GM12878 (cell line): ENCODE measurements at regions not wholly inside any gene's neighbourhood (a gene's known extent, or its start where the extent isn't known, plus 50 kb on each side); places are given as distances from the start of the nearest gene placed in this dataset.

Source experiments
- ATAC-seq: fragments of 200-7000 bp; cut with Tn5 transposase; 3 replicates; pipeline ENCODE4 v1.9.1; 2020; ENCODE audit warnings: mild to moderate bottlenecking, moderate library complexity
- BruUV-seq: library from RNA; stranded (reverse); fragments of 400-500 nt; replicated peaks from 2 replicates; lab custom pipeline; 2021; lab: Mats Ljungman, UMichigan
- CTCF ChIA-PET: fragments of 300-600 bp; sonication (Branson Sonifier 250); formaldehyde crosslinking; extraction: SDS; loops from one replicate; lab custom pipeline; 2021; ENCODE audit warnings: inconsistent platforms; lab: Yijun Ruan, JAX
- POLR2A ChIA-PET: fragments of 350-600 bp; formaldehyde crosslinking; extraction: SDS; loops from one replicate; lab custom pipeline; 2021; ENCODE audit warnings: inconsistent platforms; lab: Charles Lee
- RAD21 ChIA-PET: fragments of 300-600 bp; sonication (Branson Sonifier 250); formaldehyde crosslinking; loops from one replicate; lab custom pipeline; 2023; ENCODE audit warnings: antibody characterized with exemption; ENCODE audit not compliant: unreplicated experiment; lab: Charles Lee
- SMC1A ChIA-PET: fragments of 300-600 bp; sonication (Branson Sonifier 250); formaldehyde crosslinking; loops from one replicate; lab custom pipeline; 2023; ENCODE audit not compliant: unreplicated experiment, uncharacterized antibody; lab: Charles Lee
- DNase-seq: peaks from one replicate; pipeline ENCODE4 v3.0.0-alpha.2; 2011; ENCODE audit warnings: low read depth, low spot score
- FAIRE-seq: peaks from 3 replicates; lab custom pipeline; 2011; peaks lifted over from hg19 to GRCh38; lab: Jason Lieb, UNC
- H2AFZ ChIP-seq: 2 replicates; pipeline ENCODE4 v1.6.0; 2011; ENCODE audit warnings: low read depth, low read length, control low read depth; ENCODE audit not compliant: control insufficient read depth
- H3K27ac ChIP-seq: 2 replicates; pipeline ENCODE4 v1.5.1; 2011; ENCODE audit warnings: control low read depth; ENCODE audit not compliant: control insufficient read depth, insufficient read depth
- H3K27me3 ChIP-seq, 2 experiments: replicated peaks in 1 of 2; 2 replicates each; pipeline versions ENCODE4 v1.6.0 to v1.6.1; 2011; ENCODE audit warnings: low read length in 1 of 2; ENCODE audit not compliant: control insufficient read depth in 2 of 2, insufficient read depth in 2 of 2
- H3K36me3 ChIP-seq, 2 experiments: 2 replicates each; pipeline ENCODE4 v1.5.1; 2011; ENCODE audit warnings: low read length in 1 of 2; ENCODE audit not compliant: control insufficient read depth in 2 of 2, insufficient read depth in 2 of 2
- H3K4me1 ChIP-seq: 2 replicates; pipeline ENCODE4 v1.6.1; 2011; ENCODE audit warnings: mild to moderate bottlenecking, low read length, moderate library complexity, mixed read lengths; ENCODE audit not compliant: control insufficient read depth, insufficient read depth
- H3K4me2 ChIP-seq: 2 replicates; pipeline ENCODE4 v1.6.0; 2011; ENCODE audit warnings: control low read depth; ENCODE audit not compliant: control insufficient read depth, insufficient read depth
- H3K4me3 ChIP-seq: fragments of 200-600 bp; sonication (generic); 2 replicates; pipeline ENCODE4 v1.5.1; 2016
- H3K79me2 ChIP-seq: 2 replicates; pipeline ENCODE4 v1.6.0; 2011; ENCODE audit warnings: low read length; ENCODE audit not compliant: control insufficient read depth, insufficient read depth
- H3K9ac ChIP-seq: 2 replicates; pipeline ENCODE4 v1.8.0; 2011; ENCODE audit warnings: low read length, control low read depth, mixed read lengths; ENCODE audit not compliant: control insufficient read depth, insufficient read depth
- H3K9me3 ChIP-seq: replicated peaks from 3 replicates; pipeline ENCODE4 v1.5.1; 2011; ENCODE audit warnings: mild to moderate bottlenecking, low read length; ENCODE audit not compliant: control insufficient read depth, insufficient read depth
- H4K20me1 ChIP-seq: 2 replicates; pipeline ENCODE4 v1.6.0; 2011; ENCODE audit not compliant: control insufficient read depth, insufficient read depth
- BCL11A ChIP-seq: IDR thresholded peaks from 2 replicates; pipeline ENCODE4 v1.6.1; 2011; ENCODE audit warnings: low read depth, low read length
- EGR1 ChIP-seq, 2 experiments: IDR thresholded peaks; 1 replicate in 1 of 2; 2 replicates in 1 of 2; pipeline ENCODE4 v1.6.1; 2011 to 2012; ENCODE audit warnings: low read depth in 2 of 2, low read length in 2 of 2, borderline replicate concordance in 1 of 2, mild to moderate bottlenecking in 1 of 2, moderate library complexity in 1 of 2
- FOS ChIP-seq: IDR thresholded peaks from 3 replicates; pipeline ENCODE4 v1.6.1; 2011; ENCODE audit warnings: borderline replicate concordance; ENCODE audit not compliant: insufficient read length; ENCODE audit errors: extremely low read depth
- HDAC2 ChIP-seq: fragments of 200-600 bp; sonication (generic); IDR thresholded peaks from 2 replicates; pipeline ENCODE4 v1.6.1; 2017
- KLF5 ChIP-seq: fragments of 450-650 bp; IDR thresholded peaks from 2 replicates; pipeline ENCODE4 v1.6.1; 2014; ENCODE audit warnings: mild to moderate bottlenecking; ENCODE audit not compliant: partially characterized antibody
- MEF2B ChIP-seq: fragments of 450-650 bp; IDR thresholded peaks from 2 replicates; pipeline ENCODE4 v1.6.1; 2018; ENCODE audit warnings: mild to moderate bottlenecking, moderate library complexity; ENCODE audit not compliant: partially characterized antibody, poor library complexity, severe bottlenecking
- MYC ChIP-seq: IDR thresholded peaks from 2 replicates; pipeline ENCODE4 v1.6.1; 2011; ENCODE audit warnings: mild to moderate bottlenecking, low read length, moderate library complexity, inconsistent platforms; ENCODE audit not compliant: insufficient read depth, insufficient replicate concordance, insufficient read length, severe bottlenecking
- PAX5 ChIP-seq: IDR thresholded peaks from 2 replicates; pipeline ENCODE4 v1.6.1; 2011; ENCODE audit warnings: low read depth, low read length, borderline replicate concordance
- PML ChIP-seq: IDR thresholded peaks from 2 replicates; pipeline ENCODE4 v1.6.1; 2012; ENCODE audit warnings: low read length, inconsistent platforms
- POLR2A ChIP-seq: IDR thresholded peaks from 2 replicates; pipeline ENCODE4 v1.6.1; 2011; ENCODE audit warnings: low read depth, mild to moderate bottlenecking, low read length
- POLR2AphosphoS5 ChIP-seq: IDR thresholded peaks from 2 replicates; pipeline ENCODE4 v1.6.1; 2011; ENCODE audit warnings: mild to moderate bottlenecking, low read length, inconsistent platforms
- RAD51 ChIP-seq: fragments of 450-650 bp; IDR thresholded peaks from 2 replicates; pipeline ENCODE4 v1.6.1; 2016; ENCODE audit warnings: moderate library complexity, mild to moderate bottlenecking, inconsistent platforms
- RCOR1 ChIP-seq: conservative IDR thresholded peaks from 2 replicates; pipeline ENCODE4 v1.6.1; 2012; ENCODE audit warnings: low read depth, low read length, improper control_type of control experiment
- RELA ChIP-seq: fragments of 450-650 bp; IDR thresholded peaks from 2 replicates; pipeline ENCODE4 v1.8.0; 2014; ENCODE audit warnings: borderline replicate concordance; ENCODE audit not compliant: partially characterized antibody
- YBX1 ChIP-seq: fragments of 450-650 bp; IDR thresholded peaks from 2 replicates; pipeline ENCODE4 v1.6.1; 2016; ENCODE audit warnings: antibody characterized with exemption
- ZBED1 ChIP-seq: IDR thresholded peaks from 2 replicates; pipeline ENCODE4 v1.6.1; 2016; ENCODE audit warnings: borderline replicate concordance
- WGBS: methylation state at CpG from one replicate; pipeline ENCODE4 v1.1.6; 2016; ENCODE audit warnings: low lambda C conversion rate; ENCODE audit not compliant: insufficient replicate concordance, insufficient coverage; ENCODE audit errors: missing lambda C conversion rate; 5-methylcytosine and 5-hydroxymethylcytosine counted together
- in situ Hi-C: fragments of 300-500 bp; cut with MboI; formaldehyde crosslinking; loops from 9 replicates; pipeline ENCODE4 v1.14.3; 2018; ENCODE audit warnings: mixed read lengths
- intact Hi-C: fragments of 100-400 bp; cut with micrococcal nuclease; formaldehyde crosslinking; loops from one replicate; pipeline ENCODE4 v1.14.2; 2022; ENCODE audit not compliant: unreplicated experiment
- TF ChIP-seq, protein P1 (sequence below): fragments of 450-650 bp; IDR thresholded peaks from 2 replicates; pipeline ENCODE4 v1.6.1; 2016; ENCODE audit warnings: mild to moderate bottlenecking
- TF ChIP-seq, protein P2 (sequence below): fragments of 150-350 bp; IDR thresholded peaks from 2 replicates; pipeline ENCODE4 v1.6.1; 2016; ENCODE audit warnings: low read depth, low read length
- TF ChIP-seq, protein P3 (sequence below): IDR thresholded peaks from 2 replicates; pipeline ENCODE4 v1.6.1; 2011; ENCODE audit warnings: mild to moderate bottlenecking, low read depth, low read length, moderate library complexity; ENCODE audit not compliant: insufficient replicate concordance

DNA sequence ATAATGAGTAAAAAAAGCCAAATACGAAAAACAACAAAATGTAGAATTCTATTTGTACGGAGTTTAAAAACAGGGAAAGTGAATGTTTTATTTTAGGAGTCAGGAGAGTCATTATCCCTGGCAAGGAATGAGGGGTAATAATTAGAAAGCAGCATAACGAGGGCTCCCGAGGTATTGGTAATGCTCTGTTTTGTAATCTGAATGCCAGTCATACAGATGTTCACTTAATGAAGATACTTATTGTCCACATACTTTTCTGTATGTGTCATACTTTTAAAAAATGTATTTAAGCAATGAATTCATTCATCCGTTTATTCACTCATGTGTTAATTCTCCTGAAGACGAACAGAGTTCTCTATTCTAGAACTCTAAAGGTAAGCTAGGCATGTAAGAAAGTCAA, 87.8 kb upstream of the BMP2K start:
- DNase-seq (no peak), ATAC-seq (no peak), FAIRE-seq (no peak)
- Histone ChIP-seq H3K27me3 (no peaks in the 10 kb centered on the region), H3K79me2 (no peaks in the 10 kb centered on the region), H3K9me3 (no peaks in the 10 kb centered on the region), H3K4me3 (no peak overlapping the region), H3K9ac (no peak overlapping the region), H4K20me1 (no peaks in the 10 kb centered on the region), H2AFZ (no peak overlapping the region), H3K4me2 (no peak overlapping the region), H3K27ac (no peak overlapping the region), H3K36me3 (no peaks in the 10 kb centered on the region), H3K4me1 (0 out of 2 replicates have a peak, but pooled peaks cover 5% of the 10 kb centered on the region)
- no TSS peak for BruUV-seq
- 77% methylated on average over 6 of the region's 6 CpGs for WGBS
- TF ChIP-seq RCOR1 (no peak), MEF2B (no peak), YBX1 (no peak), FOS (no peak), BCL11A (no peak), RAD51 (no peak), KLF5 (no peak), RELA (no peak), HDAC2 (no peak), POLR2A (no peak), ZBED1 (no peak), EGR1 (IDR thresholded peaks at IDR 0.05; ENCODE audit: borderline replicate concordance in 1 of 2, low read depth in 2 of 2, low read length in 2 of 2) (no peak), PAX5 (no peak), MYC (no peak), POLR2AphosphoS5 (no peak), PML (no peak)
- TF ChIP-seq, protein P1, sequence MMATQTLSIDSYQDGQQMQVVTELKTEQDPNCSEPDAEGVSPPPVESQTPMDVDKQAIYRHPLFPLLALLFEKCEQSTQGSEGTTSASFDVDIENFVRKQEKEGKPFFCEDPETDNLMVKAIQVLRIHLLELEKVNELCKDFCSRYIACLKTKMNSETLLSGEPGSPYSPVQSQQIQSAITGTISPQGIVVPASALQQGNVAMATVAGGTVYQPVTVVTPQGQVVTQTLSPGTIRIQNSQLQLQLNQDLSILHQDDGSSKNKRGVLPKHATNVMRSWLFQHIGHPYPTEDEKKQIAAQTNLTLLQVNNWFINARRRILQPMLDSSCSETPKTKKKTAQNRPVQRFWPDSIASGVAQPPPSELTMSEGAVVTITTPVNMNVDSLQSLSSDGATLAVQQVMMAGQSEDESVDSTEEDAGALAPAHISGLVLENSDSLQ, result no peak
- TF ChIP-seq, protein P2, sequence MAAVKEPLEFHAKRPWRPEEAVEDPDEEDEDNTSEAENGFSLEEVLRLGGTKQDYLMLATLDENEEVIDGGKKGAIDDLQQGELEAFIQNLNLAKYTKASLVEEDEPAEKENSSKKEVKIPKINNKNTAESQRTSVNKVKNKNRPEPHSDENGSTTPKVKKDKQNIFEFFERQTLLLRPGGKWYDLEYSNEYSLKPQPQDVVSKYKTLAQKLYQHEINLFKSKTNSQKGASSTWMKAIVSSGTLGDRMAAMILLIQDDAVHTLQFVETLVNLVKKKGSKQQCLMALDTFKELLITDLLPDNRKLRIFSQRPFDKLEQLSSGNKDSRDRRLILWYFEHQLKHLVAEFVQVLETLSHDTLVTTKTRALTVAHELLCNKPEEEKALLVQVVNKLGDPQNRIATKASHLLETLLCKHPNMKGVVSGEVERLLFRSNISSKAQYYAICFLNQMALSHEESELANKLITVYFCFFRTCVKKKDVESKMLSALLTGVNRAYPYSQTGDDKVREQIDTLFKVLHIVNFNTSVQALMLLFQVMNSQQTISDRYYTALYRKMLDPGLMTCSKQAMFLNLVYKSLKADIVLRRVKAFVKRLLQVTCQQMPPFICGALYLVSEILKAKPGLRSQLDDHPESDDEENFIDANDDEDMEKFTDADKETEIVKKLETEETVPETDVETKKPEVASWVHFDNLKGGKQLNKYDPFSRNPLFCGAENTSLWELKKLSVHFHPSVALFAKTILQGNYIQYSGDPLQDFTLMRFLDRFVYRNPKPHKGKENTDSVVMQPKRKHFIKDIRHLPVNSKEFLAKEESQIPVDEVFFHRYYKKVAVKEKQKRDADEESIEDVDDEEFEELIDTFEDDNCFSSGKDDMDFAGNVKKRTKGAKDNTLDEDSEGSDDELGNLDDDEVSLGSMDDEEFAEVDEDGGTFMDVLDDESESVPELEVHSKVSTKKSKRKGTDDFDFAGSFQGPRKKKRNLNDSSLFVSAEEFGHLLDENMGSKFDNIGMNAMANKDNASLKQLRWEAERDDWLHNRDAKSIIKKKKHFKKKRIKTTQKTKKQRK, result no peak
- TF ChIP-seq, protein P3, sequence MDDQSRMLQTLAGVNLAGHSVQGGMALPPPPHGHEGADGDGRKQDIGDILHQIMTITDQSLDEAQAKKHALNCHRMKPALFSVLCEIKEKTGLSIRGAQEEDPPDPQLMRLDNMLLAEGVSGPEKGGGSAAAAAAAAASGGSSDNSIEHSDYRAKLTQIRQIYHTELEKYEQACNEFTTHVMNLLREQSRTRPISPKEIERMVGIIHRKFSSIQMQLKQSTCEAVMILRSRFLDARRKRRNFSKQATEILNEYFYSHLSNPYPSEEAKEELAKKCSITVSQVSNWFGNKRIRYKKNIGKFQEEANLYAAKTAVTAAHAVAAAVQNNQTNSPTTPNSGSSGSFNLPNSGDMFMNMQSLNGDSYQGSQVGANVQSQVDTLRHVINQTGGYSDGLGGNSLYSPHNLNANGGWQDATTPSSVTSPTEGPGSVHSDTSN, result no peak
- in situ Hi-C loops, result no loop called here
- ChIA-PET SMC1A (interaction anchor here (1.8 kb wide), 1 partner anchor 16 kb away, joined by 6 read pairs; no protein-coding TSS in a partner anchor), POLR2A (interaction anchor here (0.5 kb wide), 1 partner anchor 54 kb away, joined by 4 read pairs; no protein-coding TSS in a partner anchor), CTCF (interaction anchor here (0.7 kb wide), 1 partner anchor 99 kb away, joined by 3 read pairs; no protein-coding TSS in a partner anchor), RAD21 (no interaction called here)
- intact Hi-C loops, result no loop called here
